Breast epithelium (tissue), 4 donors: ENCODE measurements at regions not wholly inside any gene's neighbourhood (a gene's known extent, or its start where the extent isn't known, plus 50 kb on each side); places are given as distances from the start of the nearest gene placed in this dataset.

ENCODE experiments used
- DNase-seq, 2 donors: peaks; one replicate each; pipeline ENCODE4 v3.0.0-alpha.2; 2019; ENCODE audit warnings: low spot score in 2 of 2
- H3K27ac ChIP-seq, 2 donors: fragments of 200-600 bp; sonication (generic) in 1 of 2; one replicate each; pipeline ENCODE4 v1.5.1; 2016 to 2019; ENCODE audit warnings: mild to moderate bottlenecking in 1 of 2
- H3K27me3 ChIP-seq, 2 donors: fragments of 200-600 bp; sonication (generic) in 1 of 2; one replicate each; pipeline versions ENCODE4 v1.5.1 to v1.6.0; 2017 to 2019; ENCODE audit warnings: control low read depth in 1 of 2, mild to moderate bottlenecking in 1 of 2
- H3K36me3 ChIP-seq: fragments of 200-600 bp; one replicate; pipeline ENCODE4 v1.5.1; 2019
- H3K4me1 ChIP-seq, 2 donors: fragments of 200-600 bp; sonication (generic); one replicate each; pipeline ENCODE4 v1.5.1; 2016 to 2019; ENCODE audit warnings: control low read depth in 1 of 2
- H3K4me3 ChIP-seq, 3 donors: fragments of 200-600 bp; sonication (generic); 1 replicate in 2 of 3; 2 replicates in 1 of 3; pipeline ENCODE4 v1.5.1; 2016 to 2019; ENCODE audit warnings: mild to moderate bottlenecking in 3 of 3, moderate library complexity in 2 of 3
- H3K9me3 ChIP-seq, 2 donors: fragments of 200-600 bp; sonication (generic) in 1 of 2; one replicate each; pipeline ENCODE4 v1.5.1; 2016 to 2019; ENCODE audit warnings: control low read depth in 1 of 2
- CTCF ChIP-seq, 3 donors: fragments of 450-650 bp; IDR thresholded peaks; one replicate each; pipeline ENCODE4 v1.5.1; 2016 to 2017; ENCODE audit warnings: antibody characterized with exemption in 3 of 3, mild to moderate bottlenecking in 3 of 3, moderate library complexity in 3 of 3
- POLR2A ChIP-seq: fragments of 450-650 bp; IDR thresholded peaks from one replicate; pipeline ENCODE4 v1.6.1; 2016; ENCODE audit warnings: antibody characterized with exemption, mild to moderate bottlenecking, moderate library complexity
- POLR2AphosphoS5 ChIP-seq, 3 donors: sonication (generic); formaldehyde crosslinking; IDR thresholded peaks; one replicate each; pipeline ENCODE4 v1.6.1; 2017; ENCODE audit warnings: antibody characterized with exemption in 3 of 3
- intact Hi-C: fragments of 100-400 bp; cut with DNase I; formaldehyde crosslinking; loops from one replicate; pipeline ENCODE4 v1.15.1; 2023; ENCODE audit warnings: low total_unique reads

- no peak for TF ChIP-seq CTCF (IDR thresholded peaks at IDR 0.05)
- no peak for TF ChIP-seq POLR2A
- TF ChIP-seq POLR2AphosphoS5 (IDR thresholded peaks at IDR 0.05) = no peak
- H3K4me3 ChIP-seq = no peak overlapping the region
- H3K4me1 ChIP-seq = peaks cover 9 to 23% of the 10 kb centered on the region in 2 donors
- H3K27ac ChIP-seq = peak overlapping the region in 1 of 2 donors; percentile 82
- no peaks in the 10 kb centered on the region for H3K27me3 ChIP-seq
- no peaks in the 10 kb centered on the region for H3K36me3 ChIP-seq
- intact Hi-C loops = no loop called here
- peak in 1 of 2 donors; percentile 14 for DNase-seq
- H3K9me3 ChIP-seq = peaks cover 0 to 6% of the 10 kb centered on the region in 2 donors
These were observed 147.5 kb upstream of the ID2 start for GRCh38 chr2:8534386-8534728.

GRCh38 chr2:8534729-8535468 lies 147.0 kb upstream of the ID2 start:
- Histone ChIP-seq H3K4me3 (no peak overlapping the region), H3K36me3 (no peaks in the 10 kb centered on the region), H3K9me3 (peaks cover 0 to 6% of the 10 kb centered on the region in 2 donors), H3K27me3 (no peaks in the 10 kb centered on the region), H3K27ac (peak overlapping the region; percentile 64 to 82), H3K4me1 (peaks cover 9 to 28% of the 10 kb centered on the region in 2 donors)
- peak; percentile 39 to 58 for DNase-seq
- intact Hi-C loops = no loop called here
- TF ChIP-seq CTCF (IDR thresholded peaks at IDR 0.05) (no peak), POLR2AphosphoS5 (IDR thresholded peaks at IDR 0.05) (peak in 2 of 3 donors; percentile 38 to 64)

- peaks cover 9 to 32% of the 10 kb centered on the region in 2 donors for H3K4me1 ChIP-seq
- H3K36me3 ChIP-seq = no peaks in the 10 kb centered on the region
- peaks cover 0 to 6% of the 10 kb centered on the region in 2 donors for H3K9me3 ChIP-seq
- no peak overlapping the region for H3K4me3 ChIP-seq
- H3K27me3 ChIP-seq = no peaks in the 10 kb centered on the region
- DNase-seq = peak in 1 of 2 donors; percentile 42
- TF ChIP-seq CTCF (IDR thresholded peaks at IDR 0.05) (no peak), POLR2A (no peak), POLR2AphosphoS5 (IDR thresholded peaks at IDR 0.05) (no peak)
- intact Hi-C loops = no loop called here
- H3K27ac ChIP-seq = peak overlapping the region; percentile 64 to 82
These were observed 146.4 kb upstream of the ID2 start for GRCh38 chr2:8535469-8535795.

- no peak for TF ChIP-seq CTCF (IDR thresholded peaks at IDR 0.05)
- no peak for TF ChIP-seq POLR2A
- no peak for TF ChIP-seq POLR2AphosphoS5 (IDR thresholded peaks at IDR 0.05)
- intact Hi-C loops = no loop called here
- Histone ChIP-seq H3K4me3 (no peak overlapping the region), H3K36me3 (no peaks in the 10 kb centered on the region), H3K9me3 (peaks cover 0 to 3% of the 10 kb centered on the region in 2 donors), H3K27ac (peak overlapping the region; percentile 52 to 82), H3K4me1 (peaks cover 9 to 34% of the 10 kb centered on the region in 2 donors), H3K27me3 (no peaks in the 10 kb centered on the region)
- DNase-seq = no peak
These were observed 145.8 kb upstream of the ID2 start for GRCh38 chr2:8535821-8536685.
